Activated CD4-positive, alpha-beta memory T cell treated with anti-CD3 and anti-CD28 coated beads for 36 hours (primary cell): ENCODE measurements at regions not wholly inside any gene's neighbourhood (a gene's known extent, or its start where the extent isn't known, plus 50 kb on each side); places are given as distances from the start of the nearest gene placed in this dataset.

Experiments used
- CTCF ChIA-PET: fragments of 350-600 bp; sonication (Branson Sonifier 250); formaldehyde crosslinking; loops from one replicate; lab custom pipeline; 2021; ENCODE audit warnings: antibody characterized with exemption, inconsistent platforms; lab: Charles Lee
- POLR2A ChIA-PET: fragments of 350-600 bp; sonication (Branson Sonifier 250); formaldehyde crosslinking; loops from one replicate; lab custom pipeline; 2021; ENCODE audit warnings: antibody characterized with exemption; lab: Charles Lee
- DNase-seq: peaks from one replicate; pipeline ENCODE4 v3.0.0-alpha.2; 2020
- H3K27ac Mint-ChIP-seq: one replicate; pipeline ENCODE4 v1.8.0; 2021; ENCODE audit warnings: mixed read lengths
- H3K27me3 Mint-ChIP-seq: one replicate; pipeline ENCODE4 v1.8.0; 2021; ENCODE audit warnings: mixed read lengths
- H3K36me3 Mint-ChIP-seq: one replicate; pipeline ENCODE4 v1.8.0; 2021; ENCODE audit warnings: mixed read lengths
- H3K4me1 Mint-ChIP-seq: one replicate; pipeline ENCODE4 v1.8.0; 2021; ENCODE audit warnings: low read depth, mixed read lengths
- H3K4me3 Mint-ChIP-seq: one replicate; pipeline ENCODE4 v1.8.0; 2021; ENCODE audit warnings: mild to moderate bottlenecking, mixed read lengths
- H3K9me3 Mint-ChIP-seq: one replicate; pipeline ENCODE4 v1.8.0; 2021; ENCODE audit warnings: mixed read lengths
- intact Hi-C: fragments of 100-400 bp; cut with micrococcal nuclease; formaldehyde crosslinking; loops from one replicate; pipeline ENCODE4 v1.15.1; 2023

- Mint-ChIP-seq H3K4me1 (no peaks in the 10 kb centered on the region), H3K27me3 (peaks cover 3% of the 10 kb centered on the region), H3K9me3 (no peaks in the 10 kb centered on the region), H3K27ac (no peak overlapping the region), H3K36me3 (no peaks in the 10 kb centered on the region), H3K4me3 (no peak overlapping the region)
- intact Hi-C loops = no loop called here
- ChIA-PET POLR2A (no interaction called here), CTCF (no interaction called here)
- no peak for DNase-seq
Observed at GRCh38 chr6:168206661-168207274, 112.8 kb downstream of the DACT2 start.

GRCh38 chr6:168206186-168206585 is 113.4 kb downstream of the DACT2 start:
- ChIA-PET CTCF (no interaction called here), POLR2A (no interaction called here)
- Mint-ChIP-seq H3K4me1 (no peaks in the 10 kb centered on the region), H3K9me3 (no peaks in the 10 kb centered on the region), H3K4me3 (no peak overlapping the region), H3K27ac (no peak overlapping the region), H3K27me3 (peaks cover 3% of the 10 kb centered on the region), H3K36me3 (no peaks in the 10 kb centered on the region)
- DNase-seq = no peak
- intact Hi-C loops = no loop called here

GRCh38 chr6:168201799-168202198 is 117.8 kb downstream of the DACT2 start:
- Mint-ChIP-seq H3K27ac (no peak overlapping the region), H3K9me3 (no peaks in the 10 kb centered on the region), H3K27me3 (peaks cover 7% of the 10 kb centered on the region), H3K4me3 (no peak overlapping the region), H3K36me3 (no peaks in the 10 kb centered on the region), H3K4me1 (no peaks in the 10 kb centered on the region)
- intact Hi-C loops = no loop called here
- DNase-seq = no peak
- ChIA-PET POLR2A (no interaction called here), CTCF (no interaction called here)

- intact Hi-C loops = no loop called here
- POLR2A ChIA-PET = no interaction called here
Observed at GRCh38 chr6:168201383-168201782, 118.2 kb downstream of the DACT2 start.

GRCh38 chr6:168200571-168201134 is 118.9 kb downstream of the DACT2 start:
- no peak for DNase-seq
- Mint-ChIP-seq H3K27ac (no peak overlapping the region), H3K4me3 (no peak overlapping the region), H3K36me3 (no peaks in the 10 kb centered on the region), H3K4me1 (no peaks in the 10 kb centered on the region), H3K27me3 (peaks cover 7% of the 10 kb centered on the region), H3K9me3 (no peaks in the 10 kb centered on the region)
- ChIA-PET CTCF (no interaction called here), POLR2A (no interaction called here)
- intact Hi-C loops = no loop called here

More at GRCh38 chr6:168201383-168201782, 118.2 kb downstream of the DACT2 start:
- H3K36me3 Mint-ChIP-seq = no peaks in the 10 kb centered on the region
- no peaks in the 10 kb centered on the region for H3K4me1 Mint-ChIP-seq
- no peak overlapping the region for H3K27ac Mint-ChIP-seq
- CTCF ChIA-PET = no interaction called here
- peaks cover 7% of the 10 kb centered on the region for H3K27me3 Mint-ChIP-seq
- no peak overlapping the region for H3K4me3 Mint-ChIP-seq
- DNase-seq = no peak
- H3K9me3 Mint-ChIP-seq = no peaks in the 10 kb centered on the region

GRCh38 chr6:168198302-168199180 is 119.5 kb upstream of the FRMD1 start:
- ChIA-PET CTCF (no interaction called here), POLR2A (no interaction called here)
- no peak overlapping the region for H3K4me3 Mint-ChIP-seq
- no peak overlapping the region for H3K27ac Mint-ChIP-seq
- intact Hi-C loops = no loop called here
- DNase-seq = no peak
- no peaks in the 10 kb centered on the region for H3K9me3 Mint-ChIP-seq
- peaks cover 7% of the 10 kb centered on the region for H3K27me3 Mint-ChIP-seq
- no peaks in the 10 kb centered on the region for H3K4me1 Mint-ChIP-seq
- H3K36me3 Mint-ChIP-seq = no peaks in the 10 kb centered on the region

- Mint-ChIP-seq H3K27ac (no peak overlapping the region), H3K36me3 (no peaks in the 10 kb centered on the region), H3K27me3 (peaks cover 7% of the 10 kb centered on the region), H3K9me3 (no peaks in the 10 kb centered on the region), H3K4me1 (no peaks in the 10 kb centered on the region), H3K4me3 (no peak overlapping the region)
- DNase-seq = no peak
- intact Hi-C loops = no loop called here
- ChIA-PET CTCF (no interaction called here), POLR2A (no interaction called here)
Observed at GRCh38 chr6:168197636-168198301, 118.8 kb upstream of the FRMD1 start.

- POLR2A ChIA-PET = no interaction called here
- Mint-ChIP-seq H3K9me3 (no peaks in the 10 kb centered on the region), H3K36me3 (no peaks in the 10 kb centered on the region), H3K4me1 (no peaks in the 10 kb centered on the region), H3K27me3 (peaks cover 9% of the 10 kb centered on the region), H3K27ac (no peak overlapping the region), H3K4me3 (no peak overlapping the region)
- DNase-seq = no peak
- CTCF ChIA-PET = no interaction called here
- intact Hi-C loops = no loop called here
Observed at GRCh38 chr6:168196881-168197635, 118.0 kb upstream of the FRMD1 start.

GRCh38 chr6:168196385-168196860 is 117.4 kb upstream of the FRMD1 start:
- no peak overlapping the region for H3K27ac Mint-ChIP-seq
- ChIA-PET POLR2A (no interaction called here), CTCF (interaction anchor here (0.7 kb wide), 1 partner anchor 12 kb away, joined by 4 read pairs; no protein-coding TSS in a partner anchor)
- no peaks in the 10 kb centered on the region for H3K9me3 Mint-ChIP-seq
- intact Hi-C loops = no loop called here
- H3K27me3 Mint-ChIP-seq = peaks cover 6% of the 10 kb centered on the region
- H3K4me3 Mint-ChIP-seq = no peak overlapping the region
- no peaks in the 10 kb centered on the region for H3K36me3 Mint-ChIP-seq
- no peaks in the 10 kb centered on the region for H3K4me1 Mint-ChIP-seq
- DNase-seq = no peak

GRCh38 chr6:168195712-168196111 is 116.7 kb upstream of the FRMD1 start:
- DNase-seq = no peak
- H3K36me3 Mint-ChIP-seq = no peaks in the 10 kb centered on the region
- H3K27me3 Mint-ChIP-seq = peaks cover 5% of the 10 kb centered on the region
- ChIA-PET CTCF (interaction anchor here (0.7 kb wide), 1 partner anchor 11 kb away, joined by 4 read pairs; no protein-coding TSS in a partner anchor), POLR2A (no interaction called here)
- H3K4me3 Mint-ChIP-seq = no peak overlapping the region
- no peaks in the 10 kb centered on the region for H3K9me3 Mint-ChIP-seq
- H3K27ac Mint-ChIP-seq = no peak overlapping the region
- intact Hi-C loops = no loop called here
- H3K4me1 Mint-ChIP-seq = no peaks in the 10 kb centered on the region

- H3K27ac Mint-ChIP-seq = no peak overlapping the region
- peaks cover 5% of the 10 kb centered on the region for H3K27me3 Mint-ChIP-seq
- no peak for DNase-seq
- H3K4me1 Mint-ChIP-seq = no peaks in the 10 kb centered on the region
- H3K4me3 Mint-ChIP-seq = no peak overlapping the region
- ChIA-PET POLR2A (no interaction called here), CTCF (no interaction called here)
- no peaks in the 10 kb centered on the region for H3K36me3 Mint-ChIP-seq
- H3K9me3 Mint-ChIP-seq = no peaks in the 10 kb centered on the region
- intact Hi-C loops = no loop called here
Observed at GRCh38 chr6:168194732-168195567, 115.9 kb upstream of the FRMD1 start.
